Right lobe of liver (tissue), 4 donors: ENCODE measurements at regions not wholly inside any gene's neighbourhood (a gene's known extent, or its start where the extent isn't known, plus 50 kb on each side); places are given as distances from the start of the nearest gene placed in this dataset.

Experiments used
- POLR2A ChIP-seq: fragments of 450-650 bp; IDR thresholded peaks from one replicate; pipeline ENCODE4 v1.6.1; 2017; ENCODE audit warnings: antibody characterized with exemption, mild to moderate bottlenecking
- TF ChIP-seq, protein P1 (sequence below), 4 donors: fragments of 200-600 bp in 3 of 4; fragments of 450-650 bp in 1 of 4; IDR thresholded peaks; one replicate each; pipeline versions ENCODE4 v1.5.1 to v1.8.0; 2016 to 2022; ENCODE audit warnings: antibody characterized with exemption in 4 of 4, mild to moderate bottlenecking in 2 of 4
- donor health status: DM: no; HTN: no; CAD: no.
- donor health status: DM: no; HTN: no; CAD: no.
- donor health status: DM: no; HTN: yes; CAD: no.

DNA sequence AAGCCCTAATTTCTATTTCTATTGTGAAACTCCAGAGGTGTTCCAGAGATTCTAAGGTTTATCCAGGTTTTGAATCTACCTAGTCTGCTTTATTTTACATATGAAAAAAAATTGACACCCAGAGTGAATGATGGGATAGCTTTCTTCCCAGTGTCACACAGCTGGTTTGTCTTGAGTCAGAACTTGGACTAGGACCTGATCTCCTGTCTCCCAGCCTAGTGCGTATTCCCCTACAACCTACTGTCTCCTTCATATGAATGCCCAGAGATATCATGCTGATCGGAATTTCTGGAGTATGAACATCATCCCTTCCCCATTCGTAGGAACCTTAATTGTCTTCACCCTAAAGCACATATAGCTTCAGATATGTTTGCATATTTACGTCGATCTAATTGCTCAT lies 524.2 kb downstream of the SPATA31D1 start:
- TF ChIP-seq, protein P1, sequence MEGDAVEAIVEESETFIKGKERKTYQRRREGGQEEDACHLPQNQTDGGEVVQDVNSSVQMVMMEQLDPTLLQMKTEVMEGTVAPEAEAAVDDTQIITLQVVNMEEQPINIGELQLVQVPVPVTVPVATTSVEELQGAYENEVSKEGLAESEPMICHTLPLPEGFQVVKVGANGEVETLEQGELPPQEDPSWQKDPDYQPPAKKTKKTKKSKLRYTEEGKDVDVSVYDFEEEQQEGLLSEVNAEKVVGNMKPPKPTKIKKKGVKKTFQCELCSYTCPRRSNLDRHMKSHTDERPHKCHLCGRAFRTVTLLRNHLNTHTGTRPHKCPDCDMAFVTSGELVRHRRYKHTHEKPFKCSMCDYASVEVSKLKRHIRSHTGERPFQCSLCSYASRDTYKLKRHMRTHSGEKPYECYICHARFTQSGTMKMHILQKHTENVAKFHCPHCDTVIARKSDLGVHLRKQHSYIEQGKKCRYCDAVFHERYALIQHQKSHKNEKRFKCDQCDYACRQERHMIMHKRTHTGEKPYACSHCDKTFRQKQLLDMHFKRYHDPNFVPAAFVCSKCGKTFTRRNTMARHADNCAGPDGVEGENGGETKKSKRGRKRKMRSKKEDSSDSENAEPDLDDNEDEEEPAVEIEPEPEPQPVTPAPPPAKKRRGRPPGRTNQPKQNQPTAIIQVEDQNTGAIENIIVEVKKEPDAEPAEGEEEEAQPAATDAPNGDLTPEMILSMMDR (IDR thresholded peaks at IDR 0.05) = no peak
- TF ChIP-seq POLR2A = no peak
